ENCODE measurements at regions not wholly inside any gene's neighbourhood (a gene's known extent, or its start where the extent isn't known, plus 50 kb on each side); places are given as distances from the start of the nearest gene placed in this dataset.
"Not testable (repeated sequence)": the region's sequence is repeated elsewhere in the genome, so short reads cannot be mapped to it uniquely, and the experiment has no call there.

DNA sequence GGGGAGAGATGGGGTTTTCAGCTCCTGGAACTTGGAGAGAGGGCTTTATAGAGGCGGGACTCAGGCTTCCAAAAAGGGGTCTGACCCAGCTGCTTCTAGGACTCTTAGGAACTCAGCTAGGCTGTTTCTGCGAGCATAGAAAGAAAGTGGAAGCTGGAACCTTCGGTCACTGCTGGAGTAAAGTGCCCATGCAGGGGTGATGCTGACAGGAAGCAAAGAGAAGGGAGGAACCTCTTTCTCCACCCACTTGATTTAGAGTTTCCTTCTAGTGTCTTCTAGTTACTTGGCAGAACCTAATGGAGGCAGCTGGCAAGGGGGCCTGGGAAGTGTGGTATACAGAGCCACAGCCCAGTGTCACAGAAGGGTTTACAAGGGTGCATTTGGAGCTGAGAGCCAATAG lies 283.6 kb downstream of the QKI start:
- H3K4me1 ChIP-seq, result no peaks in the 10 kb centered on the region
- no peak overlapping the region for H3K4me3 ChIP-seq (ENCODE audit: low read depth, low read length)
- H3K27me3 Mint-ChIP-seq (ENCODE audit: insufficient read depth, unreplicated experiment), result no peaks in the 10 kb centered on the region
- ChIA-PET POLR2A (no interaction called here), CTCF (no interaction called here)
- H3K36me3 Mint-ChIP-seq (ENCODE audit: insufficient read depth, unreplicated experiment), result no peaks in the 10 kb centered on the region
- no peak for DNase-seq
- TF ChIP-seq, protein P1, sequence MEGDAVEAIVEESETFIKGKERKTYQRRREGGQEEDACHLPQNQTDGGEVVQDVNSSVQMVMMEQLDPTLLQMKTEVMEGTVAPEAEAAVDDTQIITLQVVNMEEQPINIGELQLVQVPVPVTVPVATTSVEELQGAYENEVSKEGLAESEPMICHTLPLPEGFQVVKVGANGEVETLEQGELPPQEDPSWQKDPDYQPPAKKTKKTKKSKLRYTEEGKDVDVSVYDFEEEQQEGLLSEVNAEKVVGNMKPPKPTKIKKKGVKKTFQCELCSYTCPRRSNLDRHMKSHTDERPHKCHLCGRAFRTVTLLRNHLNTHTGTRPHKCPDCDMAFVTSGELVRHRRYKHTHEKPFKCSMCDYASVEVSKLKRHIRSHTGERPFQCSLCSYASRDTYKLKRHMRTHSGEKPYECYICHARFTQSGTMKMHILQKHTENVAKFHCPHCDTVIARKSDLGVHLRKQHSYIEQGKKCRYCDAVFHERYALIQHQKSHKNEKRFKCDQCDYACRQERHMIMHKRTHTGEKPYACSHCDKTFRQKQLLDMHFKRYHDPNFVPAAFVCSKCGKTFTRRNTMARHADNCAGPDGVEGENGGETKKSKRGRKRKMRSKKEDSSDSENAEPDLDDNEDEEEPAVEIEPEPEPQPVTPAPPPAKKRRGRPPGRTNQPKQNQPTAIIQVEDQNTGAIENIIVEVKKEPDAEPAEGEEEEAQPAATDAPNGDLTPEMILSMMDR (IDR thresholded peaks at IDR 0.05; ENCODE audit: insufficient read depth in 1 of 2, low read depth in 1 of 2, low read length in 1 of 2, severe bottlenecking in 1 of 2, unreplicated experiment in 1 of 2), result no peak
- H3K4me1 Mint-ChIP-seq (ENCODE audit: low read depth, unreplicated experiment), result peaks cover 7% of the 10 kb centered on the region
- no peak overlapping the region for H3K27ac Mint-ChIP-seq (ENCODE audit: unreplicated experiment)
- BruUV-seq (replicated peaks), result no TSS peak
- no peak overlapping the region for H3K4me3 Mint-ChIP-seq (ENCODE audit: unreplicated experiment)
- peaks cover 16% of the 10 kb centered on the region for H3K9me3 Mint-ChIP-seq (ENCODE audit: unreplicated experiment)
- intact Hi-C loops (cut with micrococcal nuclease; ENCODE audit: unreplicated experiment), result no loop called here
- H3K9me3 ChIP-seq, result no peaks in the 10 kb centered on the region
- H3K27me3 ChIP-seq (replicated peaks; ENCODE audit: control insufficient read depth, insufficient read depth, low read length), result no peaks in the 10 kb centered on the region
- no peaks in the 10 kb centered on the region for H3K36me3 ChIP-seq (ENCODE audit: control insufficient read depth, insufficient read depth, low read length)

DNA sequence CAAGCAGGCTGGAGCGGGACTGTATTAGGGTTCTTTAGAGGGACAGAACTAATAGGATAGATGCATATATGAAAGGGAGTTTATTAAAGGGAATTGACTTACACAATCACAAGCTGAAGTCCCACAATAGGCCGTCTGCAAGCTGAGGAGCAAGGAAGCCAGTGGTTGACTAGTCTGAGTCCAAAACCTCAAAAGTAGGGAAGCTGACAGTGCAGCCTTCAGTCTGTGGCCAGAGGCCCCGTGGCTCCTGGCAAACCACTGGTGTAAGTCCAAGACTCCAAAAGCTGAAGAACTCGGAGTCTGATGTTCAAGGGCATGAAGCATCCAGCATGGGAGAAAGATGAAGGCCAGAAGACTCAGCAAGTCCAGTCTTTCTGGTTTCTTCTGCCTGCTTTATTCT lies 281.8 kb downstream of the QKI start:
- not testable (repeated sequence) for DNase-seq

DNA sequence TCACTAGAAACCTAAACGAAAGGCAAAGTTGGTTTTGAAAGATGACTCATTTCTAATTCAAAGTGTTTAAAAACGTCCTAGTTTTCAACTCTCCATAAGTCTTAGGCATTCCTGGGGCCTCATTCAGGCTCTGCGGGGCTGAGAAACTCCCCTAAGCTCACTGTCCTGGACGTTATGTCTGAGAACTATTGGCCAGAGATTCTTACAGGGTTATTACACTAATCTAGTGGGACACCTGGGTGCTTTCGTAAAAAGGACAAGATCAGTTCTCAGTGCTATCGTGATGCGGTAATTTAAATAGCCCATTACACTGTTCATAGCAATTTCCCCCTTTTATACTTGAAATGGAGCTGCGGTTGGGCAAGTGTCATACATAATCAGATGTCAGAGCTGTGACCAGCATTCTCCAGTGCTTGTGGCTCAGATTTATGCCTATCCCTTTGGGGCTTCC lies 280.9 kb downstream of the QKI start:
- Mint-ChIP-seq H3K27me3 (ENCODE audit: insufficient read depth, unreplicated experiment) (no peaks in the 10 kb centered on the region), H3K4me1 (ENCODE audit: low read depth, unreplicated experiment) (peaks cover 7% of the 10 kb centered on the region), H3K27ac (ENCODE audit: unreplicated experiment) (peak overlapping the region; percentile 19), H3K9me3 (ENCODE audit: unreplicated experiment) (peaks cover 16% of the 10 kb centered on the region), H3K36me3 (ENCODE audit: insufficient read depth, unreplicated experiment) (no peaks in the 10 kb centered on the region), H3K4me3 (ENCODE audit: unreplicated experiment) (no peak overlapping the region)
- no peak for DNase-seq
- Histone ChIP-seq H3K36me3 (ENCODE audit: control insufficient read depth, insufficient read depth, low read length) (no peaks in the 10 kb centered on the region), H3K4me1 (no peaks in the 10 kb centered on the region), H3K9me3 (no peaks in the 10 kb centered on the region), H3K4me3 (ENCODE audit: low read depth, low read length) (no peak overlapping the region), H3K27me3 (replicated peaks; ENCODE audit: control insufficient read depth, insufficient read depth, low read length) (no peaks in the 10 kb centered on the region)
- intact Hi-C loops (cut with micrococcal nuclease; ENCODE audit: unreplicated experiment), result no loop called here
- TF ChIP-seq, protein P1 (IDR thresholded peaks at IDR 0.05; ENCODE audit: insufficient read depth in 1 of 2, low read depth in 1 of 2, low read length in 1 of 2, severe bottlenecking in 1 of 2, unreplicated experiment in 1 of 2), result no peak
- ChIA-PET POLR2A (no interaction called here), CTCF (interaction anchor here (1.1 kb wide), 1 partner anchor 284 kb away, joined by 3 read pairs; no protein-coding TSS in a partner anchor)
- no TSS peak for BruUV-seq (replicated peaks)

More for the DNA sequence above, 281.8 kb downstream of the QKI start:
- H3K4me1 Mint-ChIP-seq (ENCODE audit: low read depth, unreplicated experiment); BruUV-seq (replicated peaks); H3K36me3 ChIP-seq (ENCODE audit: control insufficient read depth, insufficient read depth, low read length); CTCF ChIA-PET; H3K36me3 Mint-ChIP-seq (ENCODE audit: insufficient read depth, unreplicated experiment); POLR2A ChIA-PET; H3K4me3 Mint-ChIP-seq (ENCODE audit: unreplicated experiment); H3K4me1 ChIP-seq; intact Hi-C loops (cut with micrococcal nuclease; ENCODE audit: unreplicated experiment); H3K27me3 ChIP-seq (replicated peaks; ENCODE audit: control insufficient read depth, insufficient read depth, low read length); H3K9me3 ChIP-seq; H3K27ac Mint-ChIP-seq (ENCODE audit: unreplicated experiment); H3K4me3 ChIP-seq (ENCODE audit: low read depth, low read length); H3K27me3 Mint-ChIP-seq (ENCODE audit: insufficient read depth, unreplicated experiment): not testable (repeated sequence)
- peaks cover 16% of the 10 kb centered on the region for H3K9me3 Mint-ChIP-seq (ENCODE audit: unreplicated experiment)

DNA sequence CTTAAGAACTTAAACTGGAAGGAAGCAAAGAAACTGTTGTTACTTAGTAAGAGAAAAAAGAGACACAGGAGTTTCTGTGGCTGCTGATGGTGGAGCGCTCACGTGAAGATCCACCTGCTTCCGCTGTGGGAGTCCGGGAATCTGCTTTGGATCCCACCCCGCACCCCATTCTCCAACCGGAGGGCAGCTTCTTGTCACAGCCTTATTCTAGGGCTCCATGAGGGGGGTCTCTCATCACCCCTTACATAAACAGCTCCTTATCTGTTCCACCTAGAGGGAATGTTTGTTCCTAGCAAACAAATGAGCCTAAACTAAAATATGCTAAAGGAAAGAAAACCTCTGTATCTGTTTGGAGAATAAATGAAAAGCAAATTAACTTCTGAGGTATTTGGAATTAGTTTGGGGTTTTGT lies 280.5 kb downstream of the QKI start:
- H3K27me3 ChIP-seq (replicated peaks; ENCODE audit: control insufficient read depth, insufficient read depth, low read length), result no peaks in the 10 kb centered on the region
- no peaks in the 10 kb centered on the region for H3K9me3 ChIP-seq
- Mint-ChIP-seq H3K36me3 (ENCODE audit: insufficient read depth, unreplicated experiment) (no peaks in the 10 kb centered on the region), H3K4me1 (ENCODE audit: low read depth, unreplicated experiment) (peaks cover 7% of the 10 kb centered on the region), H3K27me3 (ENCODE audit: insufficient read depth, unreplicated experiment) (no peaks in the 10 kb centered on the region), H3K27ac (ENCODE audit: unreplicated experiment) (peak overlapping the region; percentile 19), H3K4me3 (ENCODE audit: unreplicated experiment) (no peak overlapping the region), H3K9me3 (ENCODE audit: unreplicated experiment) (peaks cover 16% of the 10 kb centered on the region)
- intact Hi-C loops (cut with micrococcal nuclease; ENCODE audit: unreplicated experiment), result no loop called here
- BruUV-seq (replicated peaks), result no TSS peak
- ChIA-PET POLR2A (no interaction called here), CTCF (interaction anchor here (1.1 kb wide), 1 partner anchor 284 kb away, joined by 3 read pairs; no protein-coding TSS in a partner anchor)
- no peak overlapping the region for H3K4me3 ChIP-seq (ENCODE audit: low read depth, low read length)
- H3K36me3 ChIP-seq (ENCODE audit: control insufficient read depth, insufficient read depth, low read length), result no peaks in the 10 kb centered on the region
- DNase-seq, result peak in 1 of 2 experiments; percentile 20
- H3K4me1 ChIP-seq, result no peaks in the 10 kb centered on the region
- TF ChIP-seq, protein P1 (IDR thresholded peaks at IDR 0.05; ENCODE audit: insufficient read depth in 1 of 2, low read depth in 1 of 2, low read length in 1 of 2, severe bottlenecking in 1 of 2, unreplicated experiment in 1 of 2), result no peak

Data from Caco-2 (cell line).